ENCODE measurements at regions not wholly inside any gene's neighbourhood (a gene's known extent, or its start where the extent isn't known, plus 50 kb on each side); places are given as distances from the start of the nearest gene placed in this dataset.

DNA sequence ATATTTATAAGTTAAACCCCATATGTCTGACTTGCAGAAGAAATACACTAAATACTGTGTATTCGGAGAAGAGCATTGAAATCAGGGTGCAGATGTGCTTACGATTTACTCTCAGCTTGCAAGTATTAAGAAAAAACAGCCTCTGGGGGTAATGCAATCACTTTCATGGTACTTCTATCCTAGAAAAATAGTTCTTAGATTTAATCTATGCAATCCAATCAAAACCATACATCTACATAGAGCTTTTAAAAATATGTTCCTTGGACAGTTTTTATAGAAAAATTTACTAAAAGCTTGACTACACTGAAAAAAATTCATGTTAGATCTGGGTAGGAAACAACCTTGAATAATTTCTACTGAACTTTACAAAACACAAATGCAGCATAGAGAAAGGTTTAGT is 890.3 kb upstream of the ADGRL2 start:
- no peak for TF ChIP-seq POLR2A (IDR thresholded peaks at IDR 0.05)
- TF ChIP-seq, protein P1, sequence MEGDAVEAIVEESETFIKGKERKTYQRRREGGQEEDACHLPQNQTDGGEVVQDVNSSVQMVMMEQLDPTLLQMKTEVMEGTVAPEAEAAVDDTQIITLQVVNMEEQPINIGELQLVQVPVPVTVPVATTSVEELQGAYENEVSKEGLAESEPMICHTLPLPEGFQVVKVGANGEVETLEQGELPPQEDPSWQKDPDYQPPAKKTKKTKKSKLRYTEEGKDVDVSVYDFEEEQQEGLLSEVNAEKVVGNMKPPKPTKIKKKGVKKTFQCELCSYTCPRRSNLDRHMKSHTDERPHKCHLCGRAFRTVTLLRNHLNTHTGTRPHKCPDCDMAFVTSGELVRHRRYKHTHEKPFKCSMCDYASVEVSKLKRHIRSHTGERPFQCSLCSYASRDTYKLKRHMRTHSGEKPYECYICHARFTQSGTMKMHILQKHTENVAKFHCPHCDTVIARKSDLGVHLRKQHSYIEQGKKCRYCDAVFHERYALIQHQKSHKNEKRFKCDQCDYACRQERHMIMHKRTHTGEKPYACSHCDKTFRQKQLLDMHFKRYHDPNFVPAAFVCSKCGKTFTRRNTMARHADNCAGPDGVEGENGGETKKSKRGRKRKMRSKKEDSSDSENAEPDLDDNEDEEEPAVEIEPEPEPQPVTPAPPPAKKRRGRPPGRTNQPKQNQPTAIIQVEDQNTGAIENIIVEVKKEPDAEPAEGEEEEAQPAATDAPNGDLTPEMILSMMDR (IDR thresholded peaks at IDR 0.05) = no peak

All from breast epithelium (tissue), 3 donors.